Natural killer cell treated with Interleukin-12 subunit alpha and Interleukin-12 subunit beta and Interleukin-15 and Interleukin-18, amount 100 ng/mL, for 72 hours (primary cell): ENCODE measurements at regions not wholly inside any gene's neighbourhood (a gene's known extent, or its start where the extent isn't known, plus 50 kb on each side); places are given as distances from the start of the nearest gene placed in this dataset.

ENCODE experiments used
- ATAC-seq, 2 donors: fragments of 150-1000 bp; cut with Tn5 transposase in 1 of 2; sonication (Bioruptor Pico), chemical (Tn5 transposase) in 1 of 2; 2 replicates each; pipeline ENCODE4 v1.10.0; 2021
- DNase-seq: peaks from one replicate; pipeline ENCODE4 v3.0.0; 2022; ENCODE audit warnings: low spot score
- H3K27ac Mint-ChIP-seq, 2 donors: 1 replicate in 1 of 2; 2 replicates in 1 of 2; pipeline ENCODE4 v1.8.0; 2022; ENCODE audit warnings: mixed read lengths in 2 of 2, mild to moderate bottlenecking in 1 of 2, moderate library complexity in 1 of 2
- H3K27me3 Mint-ChIP-seq, 2 donors: 1 replicate in 1 of 2; 2 replicates in 1 of 2; pipeline ENCODE4 v1.8.0; 2022; ENCODE audit warnings: mixed read lengths in 2 of 2
- H3K36me3 Mint-ChIP-seq: one replicate; pipeline ENCODE4 v1.8.0; 2022; ENCODE audit warnings: mixed read lengths
- H3K4me1 Mint-ChIP-seq, 2 donors: 1 replicate in 1 of 2; 2 replicates in 1 of 2; pipeline ENCODE4 v1.8.0; 2022; ENCODE audit warnings: low read depth in 2 of 2, mixed read lengths in 2 of 2, mild to moderate bottlenecking in 1 of 2
- H3K4me3 Mint-ChIP-seq: one replicate; pipeline ENCODE4 v1.8.0; 2022; ENCODE audit warnings: mixed read lengths
- H3K9me3 Mint-ChIP-seq: 2 replicates; pipeline ENCODE4 v1.8.0; 2022; ENCODE audit warnings: mixed read lengths

DNA sequence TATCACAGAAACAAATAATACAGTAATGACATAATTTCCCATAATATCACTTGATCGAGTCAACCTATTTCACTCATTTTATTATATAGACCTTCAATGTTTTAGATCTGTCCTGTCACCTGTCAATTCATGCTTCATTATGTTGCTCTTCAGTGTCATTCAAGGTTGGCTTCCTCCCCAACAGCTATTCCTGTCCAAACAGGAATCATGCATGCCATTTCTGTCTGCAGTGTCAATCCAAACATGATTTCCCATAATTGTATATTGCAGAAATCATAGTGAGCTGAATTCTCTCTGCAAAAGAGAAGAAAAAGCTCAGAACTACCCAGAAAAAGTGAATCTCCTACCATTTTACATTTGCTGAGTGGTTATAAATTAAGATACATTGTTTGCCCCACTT, 628.6 kb downstream of the NR4A2 start:
- H3K4me1 Mint-ChIP-seq: no peaks in the 10 kb centered on the region
- no peak overlapping the region for H3K4me3 Mint-ChIP-seq
- no peak for ATAC-seq
- DNase-seq: no peak
- no peaks in the 10 kb centered on the region for H3K27me3 Mint-ChIP-seq
- no peak overlapping the region for H3K27ac Mint-ChIP-seq
- H3K36me3 Mint-ChIP-seq: no peaks in the 10 kb centered on the region
- peaks cover 2% of the 10 kb centered on the region for H3K9me3 Mint-ChIP-seq

DNA sequence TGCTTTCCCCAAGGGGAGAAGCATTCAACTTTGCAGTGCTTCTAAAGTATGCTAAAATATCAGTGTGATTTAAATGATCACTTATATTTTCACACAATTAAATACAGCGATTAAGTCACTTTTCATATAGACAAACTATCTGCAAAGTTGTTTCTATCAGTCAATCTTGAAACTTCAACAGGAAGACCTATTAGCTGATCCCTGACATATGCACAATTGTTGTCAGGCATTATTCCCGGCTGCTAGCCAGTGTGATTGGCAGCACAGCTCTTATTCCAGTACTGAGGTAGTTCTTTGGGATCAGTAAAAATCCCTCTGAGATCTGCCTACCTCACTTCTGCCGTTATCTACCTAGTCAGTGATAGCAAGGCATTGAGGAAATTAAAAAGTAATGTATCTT, 629.5 kb downstream of the NR4A2 start:
- Mint-ChIP-seq H3K4me1 (no peaks in the 10 kb centered on the region), H3K9me3 (peaks cover 2% of the 10 kb centered on the region), H3K27ac (no peak overlapping the region), H3K4me3 (no peak overlapping the region), H3K36me3 (no peaks in the 10 kb centered on the region), H3K27me3 (no peaks in the 10 kb centered on the region)
- ATAC-seq: no peak
- DNase-seq: no peak

DNA sequence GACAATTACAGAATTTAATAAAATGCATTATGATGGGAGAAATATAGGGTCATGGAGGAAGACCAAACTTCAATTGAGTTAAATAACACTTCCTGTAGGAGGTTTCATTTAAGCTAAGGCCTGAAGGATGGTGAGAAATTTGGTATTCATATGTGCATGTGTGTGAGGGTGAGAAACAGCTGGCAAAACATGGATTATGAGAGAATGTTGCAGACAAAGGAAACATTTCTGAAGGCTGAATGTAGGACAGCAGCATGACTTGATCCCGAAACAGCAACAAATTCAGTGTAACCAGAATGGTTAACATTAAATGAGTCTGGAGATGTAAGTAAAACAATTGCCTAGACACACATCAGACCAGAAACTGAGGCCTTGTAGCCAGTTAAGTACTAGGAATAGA, 630.8 kb downstream of the NR4A2 start:
- H3K27ac Mint-ChIP-seq: no peak overlapping the region
- H3K4me1 Mint-ChIP-seq: peaks cover 0 to 3% of the 10 kb centered on the region in 2 donors
- H3K9me3 Mint-ChIP-seq: peaks cover 6% of the 10 kb centered on the region
- no peaks in the 10 kb centered on the region for H3K36me3 Mint-ChIP-seq
- H3K27me3 Mint-ChIP-seq: no peaks in the 10 kb centered on the region
- no peak for DNase-seq
- ATAC-seq: no peak
- no peak overlapping the region for H3K4me3 Mint-ChIP-seq

DNA sequence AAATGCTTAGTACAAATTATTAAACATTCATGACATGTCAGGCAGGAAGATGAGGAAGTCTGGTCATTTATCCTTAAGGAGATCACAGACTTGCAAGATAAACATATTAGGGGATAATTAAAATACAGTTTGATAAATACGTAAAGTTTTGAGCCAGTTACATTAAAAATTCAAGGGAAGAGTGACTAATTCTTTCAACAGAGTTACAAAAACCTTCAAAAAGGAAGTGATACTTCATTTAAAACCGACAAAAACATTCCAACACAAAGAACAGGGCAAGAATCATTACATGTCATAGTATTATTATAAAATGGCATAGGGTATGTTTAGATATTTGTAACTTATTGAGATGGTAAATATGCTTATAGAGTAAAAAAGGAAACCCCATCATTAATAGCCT, 636.0 kb downstream of the NR4A2 start:
- no peaks in the 10 kb centered on the region for H3K27me3 Mint-ChIP-seq
- DNase-seq (no peak), ATAC-seq (no peak)
- H3K36me3 Mint-ChIP-seq: no peaks in the 10 kb centered on the region
- H3K4me3 Mint-ChIP-seq: no peak overlapping the region
- peaks cover 3% of the 10 kb centered on the region for H3K9me3 Mint-ChIP-seq
- H3K4me1 Mint-ChIP-seq: peaks cover 0 to 3% of the 10 kb centered on the region in 2 donors
- no peak overlapping the region for H3K27ac Mint-ChIP-seq

DNA sequence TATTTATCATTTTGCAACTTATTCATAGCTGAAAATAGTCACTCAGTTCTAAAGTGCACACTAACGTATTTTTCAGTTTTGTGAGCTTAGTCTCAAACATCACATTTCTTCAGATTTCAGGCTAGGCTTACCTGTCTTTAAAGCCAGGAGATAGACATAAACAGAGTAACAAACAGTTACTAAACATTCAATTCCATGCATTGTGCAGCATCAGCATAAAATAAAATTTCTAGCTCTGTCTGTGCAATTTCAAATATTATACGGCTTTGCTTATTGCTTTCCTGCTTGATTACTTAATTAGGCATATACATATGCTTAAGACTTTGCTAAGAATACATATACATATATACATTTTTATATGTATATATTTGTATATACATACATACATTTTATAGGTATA, 637.0 kb downstream of the NR4A2 start:
- ATAC-seq (no peak), DNase-seq (no peak)
- Mint-ChIP-seq H3K4me1 (peaks cover 0 to 3% of the 10 kb centered on the region in 2 donors), H3K27ac (no peak overlapping the region), H3K36me3 (no peaks in the 10 kb centered on the region), H3K4me3 (no peak overlapping the region), H3K27me3 (no peaks in the 10 kb centered on the region), H3K9me3 (peaks cover 6% of the 10 kb centered on the region)

DNA sequence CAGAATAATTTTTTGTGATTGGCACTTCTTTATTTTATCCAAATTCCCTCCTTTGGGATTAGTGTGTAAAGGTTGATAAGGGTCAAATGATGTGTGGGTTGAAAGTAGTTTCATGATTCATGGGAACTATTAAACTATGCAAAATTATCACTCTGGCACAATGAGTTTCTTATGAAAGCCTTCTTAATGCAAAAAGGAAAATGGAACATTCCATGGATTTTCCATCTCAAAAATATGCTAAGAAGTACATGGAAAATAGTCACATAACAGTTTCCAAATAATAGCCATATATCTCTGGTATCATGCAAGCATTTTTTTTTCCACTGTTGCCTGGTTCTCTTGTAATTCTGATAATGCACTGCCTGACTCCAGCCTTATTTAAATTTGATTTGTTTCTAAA, 639.7 kb downstream of the NR4A2 start:
- Mint-ChIP-seq H3K4me3 (no peak overlapping the region), H3K4me1 (peaks cover 0 to 3% of the 10 kb centered on the region in 2 donors), H3K36me3 (no peaks in the 10 kb centered on the region), H3K27ac (no peak overlapping the region), H3K9me3 (peaks cover 5% of the 10 kb centered on the region), H3K27me3 (no peaks in the 10 kb centered on the region)
- DNase-seq (no peak), ATAC-seq (no peak)

DNA sequence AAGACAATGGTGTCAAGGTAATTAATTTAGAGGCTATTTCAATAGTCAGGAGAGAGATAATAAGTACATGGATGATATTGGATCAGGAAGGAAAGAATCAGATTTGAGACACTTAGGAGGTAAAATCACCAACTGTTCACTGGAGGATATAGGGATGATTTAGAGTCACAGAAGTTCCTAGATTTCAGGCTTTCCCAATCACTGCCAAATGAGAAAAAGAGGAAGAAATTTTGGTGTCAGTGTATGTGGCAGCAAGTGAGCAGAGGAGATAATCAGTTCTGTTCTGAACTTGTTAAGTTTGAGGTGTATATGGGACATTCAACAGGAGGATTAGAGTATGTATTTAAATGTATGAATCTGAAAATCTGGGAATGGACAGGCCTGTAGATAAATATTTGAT, 640.4 kb downstream of the NR4A2 start:
- Mint-ChIP-seq H3K9me3 (peaks cover 3% of the 10 kb centered on the region), H3K4me1 (no peaks in the 10 kb centered on the region), H3K36me3 (no peaks in the 10 kb centered on the region), H3K27me3 (no peaks in the 10 kb centered on the region), H3K27ac (no peak overlapping the region), H3K4me3 (no peak overlapping the region)
- DNase-seq (no peak), ATAC-seq (no peak)

DNA sequence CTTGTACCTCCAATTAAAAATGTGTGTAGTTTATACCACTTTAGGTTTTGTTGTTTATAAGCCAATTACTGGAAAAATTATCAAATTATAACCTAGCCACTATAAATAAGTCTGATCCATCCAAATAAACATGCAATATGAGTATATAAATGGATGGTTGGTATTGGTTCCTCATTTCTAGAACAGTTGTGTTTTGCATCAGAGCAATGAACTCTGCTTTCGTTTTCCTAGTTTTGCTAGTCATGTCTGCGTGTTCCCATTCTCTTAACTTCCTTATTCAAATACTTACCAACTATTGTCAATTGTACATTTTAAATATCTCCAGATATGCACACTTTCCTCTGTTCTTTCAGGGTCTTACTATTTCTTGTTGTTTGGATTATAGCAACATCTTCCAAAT, 641.7 kb downstream of the NR4A2 start:
- H3K27me3 Mint-ChIP-seq: no peaks in the 10 kb centered on the region
- DNase-seq: no peak
- H3K4me1 Mint-ChIP-seq: no peaks in the 10 kb centered on the region
- H3K36me3 Mint-ChIP-seq: no peaks in the 10 kb centered on the region
- H3K4me3 Mint-ChIP-seq: no peak overlapping the region
- H3K9me3 Mint-ChIP-seq: peaks cover 7% of the 10 kb centered on the region
- no peak for ATAC-seq
- no peak overlapping the region for H3K27ac Mint-ChIP-seq

DNA sequence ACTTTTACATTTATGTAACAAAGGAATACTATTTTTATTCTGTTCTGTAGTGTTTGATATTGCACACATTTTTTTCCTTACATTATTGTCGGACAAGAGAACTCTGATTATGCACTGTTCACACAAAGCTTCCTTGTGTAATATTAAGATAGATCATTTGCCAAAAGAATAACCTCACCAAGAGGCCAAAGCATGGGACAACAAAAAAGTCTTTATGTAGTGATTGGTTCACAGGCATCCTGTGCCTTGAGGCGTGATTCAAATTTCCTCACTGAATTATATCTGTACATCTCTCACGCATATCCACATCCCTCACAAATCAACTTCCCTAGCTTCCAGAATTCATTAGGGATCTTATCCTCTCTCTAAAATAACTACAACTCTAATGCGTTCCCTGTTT, 642.7 kb downstream of the NR4A2 start:
- DNase-seq (no peak), ATAC-seq (no peak)
- Mint-ChIP-seq H3K4me1 (no peaks in the 10 kb centered on the region), H3K27me3 (no peaks in the 10 kb centered on the region), H3K4me3 (no peak overlapping the region), H3K9me3 (peaks cover 7% of the 10 kb centered on the region), H3K27ac (no peak overlapping the region), H3K36me3 (no peaks in the 10 kb centered on the region)

DNA sequence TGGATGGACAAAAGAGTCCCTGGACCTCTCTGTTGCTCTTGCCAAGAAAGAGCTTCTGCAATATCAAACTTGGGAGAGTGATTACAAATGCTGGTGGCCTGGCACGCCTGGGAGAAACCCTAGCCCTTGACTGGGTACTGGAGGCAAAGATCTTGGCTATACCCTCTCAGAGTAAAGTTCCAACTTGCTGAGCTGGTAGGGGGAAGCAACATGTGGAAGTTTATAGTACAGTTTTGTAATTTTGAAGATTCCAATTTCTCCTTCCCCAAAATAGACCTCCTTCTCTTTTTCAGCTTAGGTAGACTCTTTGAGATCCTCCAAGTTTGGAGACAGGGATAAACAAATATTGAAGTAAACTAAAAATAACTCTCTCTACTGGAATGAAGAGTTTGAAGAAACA, 645.3 kb downstream of the NR4A2 start:
- peaks cover 7% of the 10 kb centered on the region for H3K9me3 Mint-ChIP-seq
- ATAC-seq (no peak), DNase-seq (no peak)
- H3K27me3 Mint-ChIP-seq: no peaks in the 10 kb centered on the region
- H3K36me3 Mint-ChIP-seq: no peaks in the 10 kb centered on the region
- no peak overlapping the region for H3K27ac Mint-ChIP-seq
- H3K4me1 Mint-ChIP-seq: no peaks in the 10 kb centered on the region
- no peak overlapping the region for H3K4me3 Mint-ChIP-seq

DNA sequence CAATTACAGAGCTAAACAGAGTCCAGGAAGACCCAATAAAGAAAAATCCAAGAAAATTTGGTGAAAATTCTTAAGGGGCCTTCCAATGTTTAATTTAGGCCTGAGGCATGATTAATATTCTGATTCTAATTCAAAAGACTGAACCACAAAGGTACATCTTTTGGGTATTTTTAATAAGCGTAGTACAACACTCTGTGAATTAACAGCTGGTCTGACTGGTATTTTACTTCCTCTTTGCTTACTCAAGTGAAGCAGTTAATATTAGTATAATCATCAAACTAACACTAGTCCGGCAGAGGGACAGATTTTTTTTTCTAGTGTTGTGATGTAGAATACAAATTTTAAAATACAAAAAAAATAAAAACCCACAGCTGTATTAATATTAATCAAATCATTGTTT, 652.9 kb downstream of the NR4A2 start:
- Mint-ChIP-seq H3K27me3 (no peaks in the 10 kb centered on the region), H3K36me3 (no peaks in the 10 kb centered on the region), H3K4me1 (no peaks in the 10 kb centered on the region), H3K4me3 (no peak overlapping the region), H3K27ac (no peak overlapping the region), H3K9me3 (peaks cover 6% of the 10 kb centered on the region)
- ATAC-seq (no peak), DNase-seq (no peak)

DNA sequence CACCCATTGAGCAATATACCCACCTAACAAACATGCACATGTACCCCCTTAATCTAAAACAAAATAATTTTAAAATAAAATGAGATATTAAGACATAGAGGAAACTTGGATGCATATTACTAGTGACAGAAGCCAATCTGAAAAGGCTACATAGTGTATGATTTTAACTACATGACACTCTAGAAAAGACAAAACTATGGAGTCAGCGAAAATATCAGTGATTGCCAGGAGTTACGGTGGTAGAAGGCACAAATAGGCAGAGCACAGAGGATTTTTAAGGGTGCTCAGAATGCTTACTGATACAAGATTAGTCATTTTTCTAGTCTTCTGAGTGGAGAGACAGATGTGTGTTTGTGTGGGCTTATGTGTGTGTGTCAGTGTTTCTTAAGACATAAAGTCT, 656.6 kb downstream of the NR4A2 start:
- Mint-ChIP-seq H3K4me1 (no peaks in the 10 kb centered on the region), H3K27ac (no peak overlapping the region), H3K4me3 (no peak overlapping the region), H3K27me3 (no peaks in the 10 kb centered on the region), H3K36me3 (no peaks in the 10 kb centered on the region), H3K9me3 (peaks cover 15% of the 10 kb centered on the region)
- ATAC-seq (no peak), DNase-seq (no peak)

DNA sequence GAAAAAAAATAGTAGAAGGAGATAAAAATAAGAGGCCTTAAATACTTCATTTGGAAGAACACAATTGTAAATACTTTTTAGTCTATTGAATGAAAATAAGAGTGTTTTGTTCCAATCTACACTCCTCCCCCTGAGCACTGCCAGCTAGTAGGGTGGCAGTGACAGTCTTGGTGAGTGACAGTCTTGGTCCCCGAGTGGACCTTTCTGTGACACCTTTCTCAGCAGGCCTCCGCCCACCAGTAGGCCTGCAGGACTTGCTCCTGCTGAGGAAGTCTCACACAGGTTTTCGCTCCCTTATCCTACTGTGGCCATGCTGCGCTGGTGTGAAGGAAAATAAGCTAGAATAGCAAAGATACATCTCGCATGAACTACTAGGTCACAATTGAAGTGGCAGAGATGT, 666.8 kb downstream of the NR4A2 start:
- H3K27me3 Mint-ChIP-seq: no peaks in the 10 kb centered on the region
- no peaks in the 10 kb centered on the region for H3K36me3 Mint-ChIP-seq
- peaks cover 10% of the 10 kb centered on the region for H3K9me3 Mint-ChIP-seq
- ATAC-seq (no peak), DNase-seq (no peak)
- no peaks in the 10 kb centered on the region for H3K4me1 Mint-ChIP-seq
- H3K27ac Mint-ChIP-seq: no peak overlapping the region
- H3K4me3 Mint-ChIP-seq: no peak overlapping the region

DNA sequence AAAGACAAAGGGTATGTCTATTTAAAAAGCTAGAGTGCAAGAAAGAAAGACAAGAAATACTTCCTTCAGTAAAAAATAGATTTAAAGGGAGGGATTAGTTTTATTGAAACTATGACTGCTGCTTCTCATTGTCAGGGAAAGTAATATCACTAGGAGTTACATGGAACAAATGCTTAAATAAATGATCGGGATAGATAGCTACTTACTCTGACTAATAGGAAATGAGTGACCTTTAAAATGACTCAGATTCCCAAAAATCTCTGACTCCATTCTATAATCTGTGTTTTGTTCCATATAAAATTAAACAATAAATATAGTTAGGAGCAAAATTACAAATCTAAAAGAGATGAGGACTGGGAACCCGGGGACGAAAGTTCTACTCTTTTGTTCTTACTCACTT, 669.3 kb downstream of the NR4A2 start:
- Mint-ChIP-seq H3K27ac (no peak overlapping the region), H3K9me3 (peaks cover 14% of the 10 kb centered on the region), H3K36me3 (no peaks in the 10 kb centered on the region), H3K4me1 (no peaks in the 10 kb centered on the region), H3K4me3 (no peak overlapping the region), H3K27me3 (no peaks in the 10 kb centered on the region)
- no peak for ATAC-seq
- no peak for DNase-seq

DNA sequence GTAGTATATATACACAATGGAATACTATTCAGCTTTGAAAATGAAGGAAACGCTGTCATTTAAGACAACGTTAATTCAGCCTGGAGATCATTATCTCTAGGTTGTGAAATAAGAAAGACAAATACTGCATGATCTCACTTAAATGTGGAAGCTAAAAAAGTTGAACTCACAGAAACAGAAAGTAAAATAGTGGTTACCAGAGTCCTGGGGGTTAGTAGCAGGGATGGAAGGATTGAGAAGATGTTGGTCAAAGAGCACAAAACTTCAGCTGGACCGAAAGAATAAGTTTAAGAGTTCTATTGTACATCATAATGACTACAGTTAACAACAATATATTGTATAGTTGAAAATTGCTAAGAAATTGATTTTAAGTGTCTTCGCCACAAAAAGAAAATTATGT, 670.3 kb downstream of the NR4A2 start:
- ATAC-seq (no peak), DNase-seq (no peak)
- H3K9me3 Mint-ChIP-seq: peaks cover 14% of the 10 kb centered on the region
- no peaks in the 10 kb centered on the region for H3K36me3 Mint-ChIP-seq
- H3K27me3 Mint-ChIP-seq: no peaks in the 10 kb centered on the region
- no peaks in the 10 kb centered on the region for H3K4me1 Mint-ChIP-seq
- no peak overlapping the region for H3K4me3 Mint-ChIP-seq
- H3K27ac Mint-ChIP-seq: no peak overlapping the region
